AG09319 (cell line): ENCODE measurements at regions not wholly inside any gene's neighbourhood (a gene's known extent, or its start where the extent isn't known, plus 50 kb on each side); places are given as distances from the start of the nearest gene placed in this dataset.
"Not testable (repeated sequence)": the region's sequence is repeated elsewhere in the genome, so short reads cannot be mapped to it uniquely, and the experiment has no call there.

Source experiments
- DNase-seq: peaks from one replicate; pipeline ENCODE4 v3.0.0-alpha.2; 2010; ENCODE audit warnings: low read depth; ENCODE audit errors: extremely low read depth
- TF ChIP-seq, protein P1 (sequence below): IDR thresholded peaks from 2 replicates; pipeline ENCODE4 v1.5.1; 2011; ENCODE audit warnings: low read depth, mild to moderate bottlenecking, inconsistent platforms, low read length, moderate library complexity

GRCh38 chr5:179407191-179408175 lies 62.2 kb upstream of the ADAMTS2 start:
- TF ChIP-seq, protein P1, sequence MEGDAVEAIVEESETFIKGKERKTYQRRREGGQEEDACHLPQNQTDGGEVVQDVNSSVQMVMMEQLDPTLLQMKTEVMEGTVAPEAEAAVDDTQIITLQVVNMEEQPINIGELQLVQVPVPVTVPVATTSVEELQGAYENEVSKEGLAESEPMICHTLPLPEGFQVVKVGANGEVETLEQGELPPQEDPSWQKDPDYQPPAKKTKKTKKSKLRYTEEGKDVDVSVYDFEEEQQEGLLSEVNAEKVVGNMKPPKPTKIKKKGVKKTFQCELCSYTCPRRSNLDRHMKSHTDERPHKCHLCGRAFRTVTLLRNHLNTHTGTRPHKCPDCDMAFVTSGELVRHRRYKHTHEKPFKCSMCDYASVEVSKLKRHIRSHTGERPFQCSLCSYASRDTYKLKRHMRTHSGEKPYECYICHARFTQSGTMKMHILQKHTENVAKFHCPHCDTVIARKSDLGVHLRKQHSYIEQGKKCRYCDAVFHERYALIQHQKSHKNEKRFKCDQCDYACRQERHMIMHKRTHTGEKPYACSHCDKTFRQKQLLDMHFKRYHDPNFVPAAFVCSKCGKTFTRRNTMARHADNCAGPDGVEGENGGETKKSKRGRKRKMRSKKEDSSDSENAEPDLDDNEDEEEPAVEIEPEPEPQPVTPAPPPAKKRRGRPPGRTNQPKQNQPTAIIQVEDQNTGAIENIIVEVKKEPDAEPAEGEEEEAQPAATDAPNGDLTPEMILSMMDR, result no peak
- no peak for DNase-seq

DNA sequence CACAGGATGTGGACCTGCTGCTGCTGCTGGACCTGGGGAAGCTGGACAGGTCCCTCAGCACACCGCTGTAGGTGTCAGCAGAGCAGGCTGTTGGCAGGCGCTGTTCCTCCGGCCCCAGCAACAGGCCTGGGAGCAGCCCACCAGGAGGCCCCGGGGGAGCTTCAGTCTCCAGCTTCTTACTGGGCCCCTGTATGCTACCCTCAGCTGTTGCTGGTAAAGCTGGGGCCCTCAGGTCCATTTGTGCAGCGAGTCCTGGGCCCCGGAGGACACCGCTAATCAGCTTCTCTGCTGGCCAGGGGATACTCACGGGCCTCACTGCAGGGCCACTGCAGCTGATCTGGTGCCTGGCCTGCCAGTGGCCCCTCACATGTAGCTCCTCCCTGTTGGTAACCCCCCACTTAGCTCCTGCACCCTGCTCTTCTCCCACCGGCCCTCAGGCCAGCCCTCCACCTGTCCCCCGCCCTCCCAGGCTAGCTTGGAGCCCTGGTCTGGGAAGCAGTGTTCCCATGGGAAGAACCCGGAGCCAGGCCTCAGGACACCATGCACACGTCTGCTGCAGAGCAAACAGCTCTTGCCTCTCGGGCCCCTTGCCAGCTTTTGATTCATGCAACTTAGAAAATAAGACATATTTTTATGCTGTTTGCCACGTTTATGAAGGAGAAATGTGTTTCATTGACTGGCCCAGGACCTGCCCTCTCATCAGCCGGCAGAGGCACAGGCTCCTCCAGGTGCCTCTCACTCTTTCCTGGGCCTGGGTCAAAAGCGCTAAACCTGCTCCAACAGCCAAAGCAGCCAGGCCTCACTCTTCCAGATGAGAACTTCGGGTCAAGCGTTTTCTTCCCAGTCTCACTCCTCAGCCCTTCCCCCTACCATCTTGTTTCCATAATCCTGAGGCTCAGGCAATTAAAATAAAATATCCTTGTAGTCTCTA lies 61.0 kb upstream of the ADAMTS2 start:
- TF ChIP-seq, protein P1, result no peak
- no peak for DNase-seq

DNA sequence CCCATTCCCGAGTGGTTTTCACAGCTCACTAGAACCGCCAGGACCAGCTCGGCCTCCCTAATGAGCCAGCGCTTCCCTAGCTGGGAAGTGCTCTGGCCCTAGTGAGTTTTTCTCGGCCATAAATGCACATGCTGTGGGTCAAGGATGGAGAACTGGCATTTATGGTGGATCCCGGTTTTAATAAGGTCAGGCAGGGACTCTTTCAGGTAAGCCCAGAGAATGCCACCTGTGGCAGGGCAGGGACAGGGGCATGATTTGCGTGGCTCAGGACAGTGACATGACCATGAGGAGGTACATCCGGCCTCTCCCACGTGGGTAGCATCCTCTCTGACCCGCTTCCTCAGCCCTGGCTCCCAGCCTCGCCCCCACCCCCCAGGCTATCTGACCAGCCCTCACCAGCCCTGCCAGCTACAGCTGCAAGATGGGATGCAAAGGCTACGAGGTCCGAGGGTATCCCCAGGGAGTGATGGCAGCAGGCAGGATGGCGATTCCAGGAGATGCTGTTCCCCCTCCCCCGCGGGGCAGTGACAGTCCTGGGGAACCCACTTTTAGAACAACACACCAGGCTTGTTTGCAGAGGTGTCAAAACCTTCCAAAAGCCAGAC lies 60.3 kb upstream of the ADAMTS2 start:
- TF ChIP-seq, protein P1, result no peak
- no peak for DNase-seq

GRCh38 chr5:179405054-179405416 lies 59.8 kb upstream of the ADAMTS2 start:
- no peak for DNase-seq
- TF ChIP-seq, protein P1, result no peak

DNA sequence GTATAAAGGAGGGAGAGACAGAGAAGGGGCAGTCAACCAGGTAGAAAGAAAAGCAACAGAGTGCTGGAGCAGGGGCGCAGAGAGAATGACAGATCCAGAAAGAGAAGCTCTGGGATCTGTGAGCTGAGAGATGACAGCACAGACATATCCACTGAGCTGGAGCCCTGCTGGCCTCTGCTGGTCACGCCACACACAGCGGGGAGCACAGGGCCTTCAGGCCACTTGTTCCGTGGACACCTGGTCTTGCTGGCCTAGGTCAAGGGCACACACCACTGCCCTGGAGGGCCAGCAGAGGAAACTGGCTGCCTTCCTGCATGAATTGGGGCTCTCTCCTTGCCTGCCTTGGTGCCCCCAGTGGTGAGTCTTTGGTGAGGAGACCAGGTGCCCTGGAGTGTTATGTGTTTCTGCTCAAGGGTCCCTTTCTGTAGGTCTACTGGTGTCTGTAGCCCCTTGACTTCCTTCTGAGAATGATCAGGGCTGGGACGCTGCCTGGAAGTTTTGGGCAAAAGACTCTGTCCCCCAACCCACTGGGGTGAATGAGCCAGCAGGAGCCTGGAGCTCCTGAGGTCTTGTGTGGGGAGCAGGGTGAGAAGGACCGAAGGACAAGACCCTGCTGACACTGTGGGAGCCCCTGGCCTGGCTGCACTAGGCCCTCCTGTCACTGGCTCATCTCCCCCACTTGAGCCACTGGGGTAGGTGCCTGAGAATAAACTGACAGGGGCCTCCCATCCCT lies 59.2 kb upstream of the ADAMTS2 start:
- DNase-seq, result no peak
- TF ChIP-seq, protein P1, result peak; percentile 46

DNA sequence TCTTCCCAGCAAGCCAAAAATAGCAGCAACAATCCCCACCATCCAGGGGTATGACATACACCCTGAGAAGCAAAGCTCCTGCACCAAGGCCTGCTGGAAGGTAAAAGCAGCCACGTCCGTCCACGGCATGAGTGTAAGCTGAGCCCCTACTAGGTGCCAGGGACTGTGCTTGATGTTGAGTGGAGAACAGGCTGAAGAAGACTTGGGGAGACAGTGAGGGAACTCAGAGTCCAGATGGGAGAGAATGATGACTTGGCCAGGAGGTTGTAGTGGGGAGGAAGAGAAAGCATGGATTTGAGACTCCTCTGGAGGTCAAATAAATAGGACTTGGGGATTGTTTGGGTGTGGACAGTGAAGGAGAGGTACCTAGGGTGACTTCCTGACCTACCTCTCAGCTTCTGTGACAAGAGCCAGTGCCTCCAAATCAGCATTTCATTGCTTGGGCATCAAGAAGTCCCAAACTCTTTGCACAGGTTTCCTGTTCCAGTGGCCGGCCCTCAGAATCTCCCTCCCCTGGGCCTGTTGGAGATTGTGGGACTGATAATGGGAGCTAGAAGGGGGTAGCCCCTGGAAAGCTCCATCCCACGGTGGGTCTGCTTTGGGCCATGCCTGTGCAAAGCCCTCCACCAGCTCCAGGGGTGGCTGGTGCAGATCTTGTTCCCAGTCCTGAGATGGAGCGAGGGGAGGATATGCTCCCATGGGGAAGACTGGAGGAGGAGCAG lies 58.3 kb upstream of the ADAMTS2 start:
- DNase-seq, result no peak
- TF ChIP-seq, protein P1, result no peak

DNA sequence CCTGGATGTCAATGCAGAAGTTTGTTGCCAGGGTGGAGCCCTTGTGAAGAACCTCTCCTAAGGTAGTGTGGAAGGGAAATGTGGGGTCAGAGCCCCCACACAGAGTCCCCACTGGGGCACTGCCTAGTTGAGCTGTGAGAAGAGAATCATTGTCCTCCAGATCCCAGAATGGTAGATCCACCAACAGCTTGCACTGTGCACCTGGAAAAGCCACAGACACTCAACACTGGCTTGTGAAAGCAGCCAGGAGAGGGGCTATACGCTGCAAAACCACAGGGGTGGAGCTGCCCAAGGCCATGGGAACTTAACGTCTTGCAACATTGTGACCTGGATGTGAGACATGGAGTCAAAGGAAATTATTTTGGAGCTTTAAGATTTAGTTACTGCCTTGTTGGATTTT lies 55.2 kb upstream of the ADAMTS2 start:
- DNase-seq, result not testable (repeated sequence)
